Jurkat, Clone E6-1 (cell line): ENCODE measurements at regions not wholly inside any gene's neighbourhood (a gene's known extent, or its start where the extent isn't known, plus 50 kb on each side); places are given as distances from the start of the nearest gene placed in this dataset.

Experiments
- DNase-seq: peaks from one replicate; pipeline ENCODE4 v3.0.0-alpha.2; 2011; ENCODE audit warnings: low read depth, low spot score
- H3K4me3 ChIP-seq: 2 replicates; pipeline ENCODE4 v1.5.1; 2011; ENCODE audit warnings: mild to moderate bottlenecking, low read length, control low read depth, moderate library complexity

GRCh38 chr6:147742440-147742839, 233.9 kb downstream of the SAMD5 start:
- no peak overlapping the region for H3K4me3 ChIP-seq
- DNase-seq = no peak

GRCh38 chr6:147744012-147744411, 235.5 kb downstream of the SAMD5 start:
- H3K4me3 ChIP-seq = no peak overlapping the region
- no peak for DNase-seq

- H3K4me3 ChIP-seq = no peak overlapping the region
- no peak for DNase-seq
Measured at GRCh38 chr6:147749331-147749730, 240.8 kb downstream of the SAMD5 start.

GRCh38 chr6:147750413-147750812, 241.9 kb downstream of the SAMD5 start:
- no peak for DNase-seq
- no peak overlapping the region for H3K4me3 ChIP-seq

- no peak for DNase-seq
- no peak overlapping the region for H3K4me3 ChIP-seq
Measured at GRCh38 chr6:147751232-147751631, 242.7 kb downstream of the SAMD5 start.

- no peak for DNase-seq
- H3K4me3 ChIP-seq = no peak overlapping the region
Measured at GRCh38 chr6:147752689-147753403, 244.4 kb downstream of the SAMD5 start.

GRCh38 chr6:147755999-147756398, 247.5 kb downstream of the SAMD5 start:
- no peak overlapping the region for H3K4me3 ChIP-seq
- DNase-seq = no peak

GRCh38 chr6:147756891-147757290, 248.4 kb downstream of the SAMD5 start:
- no peak overlapping the region for H3K4me3 ChIP-seq
- no peak for DNase-seq

GRCh38 chr6:147757291-147757690, 248.8 kb downstream of the SAMD5 start:
- no peak for DNase-seq
- no peak overlapping the region for H3K4me3 ChIP-seq

- DNase-seq = no peak
- H3K4me3 ChIP-seq = no peak overlapping the region
Measured at GRCh38 chr6:147758303-147758702, 249.8 kb downstream of the SAMD5 start.

GRCh38 chr6:147759093-147759492, 250.6 kb downstream of the SAMD5 start:
- H3K4me3 ChIP-seq = no peak overlapping the region
- DNase-seq = no peak

GRCh38 chr6:147759536-147759935, 251.0 kb downstream of the SAMD5 start:
- DNase-seq = no peak
- H3K4me3 ChIP-seq = no peak overlapping the region

- no peak overlapping the region for H3K4me3 ChIP-seq
- no peak for DNase-seq
Measured at GRCh38 chr6:147765541-147765940, 257.1 kb downstream of the SAMD5 start.

- no peak for DNase-seq
Measured at GRCh38 chr6:147768969-147769368, 260.5 kb downstream of the SAMD5 start.

GRCh38 chr6:147769496-147770087, 261.1 kb downstream of the SAMD5 start:
- H3K4me3 ChIP-seq = no peak overlapping the region
- no peak for DNase-seq

More at GRCh38 chr6:147768969-147769368, 260.5 kb downstream of the SAMD5 start:
- H3K4me3 ChIP-seq = no peak overlapping the region

GRCh38 chr6:147770221-147770620, 261.7 kb downstream of the SAMD5 start:
- no peak for DNase-seq

GRCh38 chr6:147772724-147773123, 264.2 kb downstream of the SAMD5 start:
- H3K4me3 ChIP-seq = no peak overlapping the region
- no peak for DNase-seq

More at GRCh38 chr6:147770221-147770620, 261.7 kb downstream of the SAMD5 start:
- H3K4me3 ChIP-seq = no peak overlapping the region

GRCh38 chr6:147774856-147775255, 266.4 kb downstream of the SAMD5 start:
- H3K4me3 ChIP-seq = no peak overlapping the region
- no peak for DNase-seq

GRCh38 chr6:147776631-147777213, 268.2 kb downstream of the SAMD5 start:
- H3K4me3 ChIP-seq = no peak overlapping the region
- DNase-seq = no peak

- H3K4me3 ChIP-seq = no peak overlapping the region
- no peak for DNase-seq
Measured at GRCh38 chr6:147779624-147780023, 271.1 kb downstream of the SAMD5 start.

GRCh38 chr6:147782302-147782701, 273.8 kb downstream of the SAMD5 start:
- DNase-seq = no peak
- H3K4me3 ChIP-seq = no peak overlapping the region
